ENCODE measurements at regions not wholly inside any gene's neighbourhood (a gene's known extent, or its start where the extent isn't known, plus 50 kb on each side); places are given as distances from the start of the nearest gene placed in this dataset.

- TF ChIP-seq HDAC6 (IDR thresholded peaks at IDR 0.05; ENCODE audit: unreplicated experiment) (no peak), CTCF (IDR thresholded peaks at IDR 0.05 in 2 of 3, conservative IDR thresholded peaks at IDR 0.05 in 1 of 3; ENCODE audit: control insufficient read depth in 2 of 3, extremely low read depth in 1 of 3, insufficient read depth in 1 of 3, low read depth in 3 of 3, low read length in 3 of 3) (no peak), BCL11A (IDR thresholded peaks at IDR 0.05; ENCODE audit: low read depth, low read length) (no peak), ZNF384 (IDR thresholded peaks at IDR 0.05; ENCODE audit: borderline replicate concordance, low read depth, low read length) (no peak), RFX5 (IDR thresholded peaks at IDR 0.05; ENCODE audit: low read depth, low read length) (no peak), ZBTB11 (CRISPR knock-in tag; IDR thresholded peaks at IDR 0.05) (no peak), ZNF24 (IDR thresholded peaks at IDR 0.05) (no peak), SPI1 (IDR thresholded peaks at IDR 0.05; ENCODE audit: borderline replicate concordance, insufficient read depth, low read depth, low read length) (no peak), ZZZ3 (IDR thresholded peaks at IDR 0.05; ENCODE audit: control insufficient read depth, insufficient read length, low read depth) (no peak)
These were observed 340.8 kb downstream of the ARL4A start (continued) for GRCh38 chr7:13028036-13028824.

Data from GM12878 (cell line).